ENCODE measurements at regions not wholly inside any gene's neighbourhood (a gene's known extent, or its start where the extent isn't known, plus 50 kb on each side); places are given as distances from the start of the nearest gene placed in this dataset.

DNA sequence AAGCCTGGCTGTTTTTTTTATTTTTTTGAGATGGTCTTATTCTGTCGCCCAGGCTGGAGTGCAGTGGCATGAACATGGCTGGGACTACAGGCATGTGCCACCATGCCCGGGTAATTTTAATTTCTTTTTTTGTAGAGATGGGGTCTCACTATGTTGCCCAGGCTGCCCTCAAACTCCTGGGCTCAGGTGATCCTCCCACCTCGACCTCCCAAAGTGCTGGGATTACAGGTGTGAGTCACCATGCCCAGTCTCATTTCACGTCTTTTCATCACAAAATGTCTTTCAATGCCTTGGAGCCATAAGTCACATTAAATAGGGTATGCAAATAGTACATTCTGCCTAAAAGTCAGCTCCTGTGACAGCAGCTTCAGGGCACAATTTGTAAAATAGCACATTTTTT is 52.8 kb downstream of the SOX2 start:
- H3K9ac ChIP-seq (ENCODE audit: low read depth in 1 of 2, low read length in 2 of 2), result no peak overlapping the region
- no peaks in the 10 kb centered on the region for H3K9me3 ChIP-seq (ENCODE audit: control insufficient read depth in 4 of 4, low read length in 3 of 4)
- H3K4me1 ChIP-seq (ENCODE audit: control insufficient read depth in 4 of 4, insufficient read depth in 4 of 4, low read length in 3 of 4), result no peaks in the 10 kb centered on the region
- H3K27me3 ChIP-seq (ENCODE audit: control insufficient read depth in 4 of 4, insufficient read depth in 4 of 4, low read length in 3 of 4), result no peaks in the 10 kb centered on the region
- no peak overlapping the region for H3K4me3 ChIP-seq (ENCODE audit: low read depth in 1 of 3, low read length in 3 of 3)
- no peak for DNase-seq (ENCODE audit: low spot score)
- 89% methylated on average over 4 of the region's 4 CpGs for WGBS
- no peak for TF ChIP-seq GABPA (IDR thresholded peaks at IDR 0.05 in 1 of 2, conservative IDR thresholded peaks at IDR 0.05 in 1 of 2)
- TF ChIP-seq HNF4G (IDR thresholded peaks at IDR 0.05), result no peak
- no peak overlapping the region for H3K27ac ChIP-seq (ENCODE audit: low read depth in 1 of 2, low read length in 2 of 2)
- H3K36me3 ChIP-seq (ENCODE audit: control insufficient read depth in 4 of 4, insufficient read depth in 3 of 4, low read depth in 1 of 4, low read length in 3 of 4), result no peaks in the 10 kb centered on the region

- no peak overlapping the region for H3K4me3 ChIP-seq (ENCODE audit: low read depth in 1 of 3, low read length in 3 of 3)
- H3K9me3 ChIP-seq (ENCODE audit: control insufficient read depth in 4 of 4, low read length in 3 of 4), result no peaks in the 10 kb centered on the region
- TF ChIP-seq ZBTB33 (IDR thresholded peaks at IDR 0.05) (no peak), FOXA2 (IDR thresholded peaks at IDR 0.05) (no peak), HNF4A (conservative IDR thresholded peaks at IDR 0.05) (no peak), FOXA1 (IDR thresholded peaks at IDR 0.05) (no peak), JUND (IDR thresholded peaks at IDR 0.05) (no peak), YY1 (IDR thresholded peaks at IDR 0.05) (no peak), HNF4G (IDR thresholded peaks at IDR 0.05) (no peak), GABPA (IDR thresholded peaks at IDR 0.05 in 1 of 2, conservative IDR thresholded peaks at IDR 0.05 in 1 of 2) (no peak), RAD21 (IDR thresholded peaks at IDR 0.05) (no peak), RXRA (IDR thresholded peaks at IDR 0.05) (no peak), TAF1 (conservative IDR thresholded peaks at IDR 0.05) (no peak), SP1 (IDR thresholded peaks at IDR 0.05) (no peak), NR2F2 (IDR thresholded peaks at IDR 0.05) (no peak), CTCF (IDR thresholded peaks at IDR 0.05; ENCODE audit: low read depth, low read length, missing input control) (no peak)
- TF ChIP-seq, protein P1, sequence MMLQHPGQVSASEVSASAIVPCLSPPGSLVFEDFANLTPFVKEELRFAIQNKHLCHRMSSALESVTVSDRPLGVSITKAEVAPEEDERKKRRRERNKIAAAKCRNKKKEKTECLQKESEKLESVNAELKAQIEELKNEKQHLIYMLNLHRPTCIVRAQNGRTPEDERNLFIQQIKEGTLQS (IDR thresholded peaks at IDR 0.05), result no peak
- TF ChIP-seq, protein P2, sequence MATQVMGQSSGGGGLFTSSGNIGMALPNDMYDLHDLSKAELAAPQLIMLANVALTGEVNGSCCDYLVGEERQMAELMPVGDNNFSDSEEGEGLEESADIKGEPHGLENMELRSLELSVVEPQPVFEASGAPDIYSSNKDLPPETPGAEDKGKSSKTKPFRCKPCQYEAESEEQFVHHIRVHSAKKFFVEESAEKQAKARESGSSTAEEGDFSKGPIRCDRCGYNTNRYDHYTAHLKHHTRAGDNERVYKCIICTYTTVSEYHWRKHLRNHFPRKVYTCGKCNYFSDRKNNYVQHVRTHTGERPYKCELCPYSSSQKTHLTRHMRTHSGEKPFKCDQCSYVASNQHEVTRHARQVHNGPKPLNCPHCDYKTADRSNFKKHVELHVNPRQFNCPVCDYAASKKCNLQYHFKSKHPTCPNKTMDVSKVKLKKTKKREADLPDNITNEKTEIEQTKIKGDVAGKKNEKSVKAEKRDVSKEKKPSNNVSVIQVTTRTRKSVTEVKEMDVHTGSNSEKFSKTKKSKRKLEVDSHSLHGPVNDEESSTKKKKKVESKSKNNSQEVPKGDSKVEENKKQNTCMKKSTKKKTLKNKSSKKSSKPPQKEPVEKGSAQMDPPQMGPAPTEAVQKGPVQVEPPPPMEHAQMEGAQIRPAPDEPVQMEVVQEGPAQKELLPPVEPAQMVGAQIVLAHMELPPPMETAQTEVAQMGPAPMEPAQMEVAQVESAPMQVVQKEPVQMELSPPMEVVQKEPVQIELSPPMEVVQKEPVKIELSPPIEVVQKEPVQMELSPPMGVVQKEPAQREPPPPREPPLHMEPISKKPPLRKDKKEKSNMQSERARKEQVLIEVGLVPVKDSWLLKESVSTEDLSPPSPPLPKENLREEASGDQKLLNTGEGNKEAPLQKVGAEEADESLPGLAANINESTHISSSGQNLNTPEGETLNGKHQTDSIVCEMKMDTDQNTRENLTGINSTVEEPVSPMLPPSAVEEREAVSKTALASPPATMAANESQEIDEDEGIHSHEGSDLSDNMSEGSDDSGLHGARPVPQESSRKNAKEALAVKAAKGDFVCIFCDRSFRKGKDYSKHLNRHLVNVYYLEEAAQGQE (IDR thresholded peaks at IDR 0.05), result no peak
- TF ChIP-seq, protein P3, sequence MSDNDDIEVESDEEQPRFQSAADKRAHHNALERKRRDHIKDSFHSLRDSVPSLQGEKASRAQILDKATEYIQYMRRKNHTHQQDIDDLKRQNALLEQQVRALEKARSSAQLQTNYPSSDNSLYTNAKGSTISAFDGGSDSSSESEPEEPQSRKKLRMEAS (IDR thresholded peaks at IDR 0.05), result no peak
- no peaks in the 10 kb centered on the region for H3K36me3 ChIP-seq (ENCODE audit: control insufficient read depth in 4 of 4, insufficient read depth in 3 of 4, low read depth in 1 of 4, low read length in 3 of 4)
- no peaks in the 10 kb centered on the region for H3K4me1 ChIP-seq (ENCODE audit: control insufficient read depth in 4 of 4, insufficient read depth in 4 of 4, low read length in 3 of 4)
- 96% methylated on average over 5 of the region's 5 CpGs for WGBS
- DNase-seq (ENCODE audit: low spot score), result no peak
- H3K27me3 ChIP-seq (ENCODE audit: control insufficient read depth in 4 of 4, insufficient read depth in 4 of 4, low read length in 3 of 4), result no peaks in the 10 kb centered on the region
- no peak overlapping the region for H3K27ac ChIP-seq (ENCODE audit: low read depth in 1 of 2, low read length in 2 of 2)
- no peak overlapping the region for H3K9ac ChIP-seq (ENCODE audit: low read depth in 1 of 2, low read length in 2 of 2)
These were observed 58.6 kb downstream of the SOX2 start for GRCh38 chr3:181770296-181770695.
